Neuronal stem cell (in vitro differentiated cells): ENCODE measurements at regions not wholly inside any gene's neighbourhood (a gene's known extent, or its start where the extent isn't known, plus 50 kb on each side); places are given as distances from the start of the nearest gene placed in this dataset.

Source experiments
- DNase-seq: peaks from one replicate; pipeline ENCODE4 v3.0.0-alpha.2; 2013; ENCODE audit warnings: low spot score
- H2AFZ ChIP-seq: one replicate; pipeline ENCODE4 v1.6.1; 2013; ENCODE audit warnings: mild to moderate bottlenecking, low read length, inconsistent platforms
- H2AK5ac ChIP-seq: 2 replicates; pipeline ENCODE4 v1.6.1; 2013; ENCODE audit warnings: low read depth, mild to moderate bottlenecking, inconsistent platforms, low read length, moderate library complexity, mixed read lengths
- H2BK120ac ChIP-seq: 2 replicates; pipeline ENCODE4 v1.6.1; 2013; ENCODE audit warnings: low read depth, mild to moderate bottlenecking, inconsistent platforms, low read length, moderate library complexity, mixed read lengths
- H2BK12ac ChIP-seq: one replicate; pipeline ENCODE4 v1.6.1; 2013; ENCODE audit warnings: low read length, inconsistent platforms
- H2BK15ac ChIP-seq: 2 replicates; pipeline ENCODE4 v1.6.1; 2013; ENCODE audit warnings: mild to moderate bottlenecking, low read length, inconsistent platforms, mixed read lengths
- H2BK5ac ChIP-seq: one replicate; pipeline ENCODE4 v1.6.1; 2013; ENCODE audit warnings: inconsistent platforms, mild to moderate bottlenecking, low read length, moderate library complexity
- H3K14ac ChIP-seq: one replicate; pipeline ENCODE4 v1.6.1; 2013; ENCODE audit warnings: low read length, inconsistent platforms
- H3K18ac ChIP-seq: 2 replicates; pipeline ENCODE4 v1.6.1; 2013; ENCODE audit warnings: low read length, inconsistent platforms
- H3K23ac ChIP-seq: 2 replicates; pipeline ENCODE4 v1.6.1; 2013; ENCODE audit warnings: low read depth, mild to moderate bottlenecking, mixed read lengths, low read length, inconsistent platforms; ENCODE audit not compliant: poor library complexity
- H3K27ac ChIP-seq: replicated peaks from 3 replicates; pipeline ENCODE4 v1.5.1; 2013; ENCODE audit warnings: low read length, inconsistent platforms
- H3K27me3 ChIP-seq, 3 experiments: 2 replicates each; pipeline ENCODE4 v1.6.1; 2013; ENCODE audit warnings: low read length in 3 of 3, mild to moderate bottlenecking in 2 of 3, inconsistent platforms in 1 of 3, low read depth in 1 of 3, mixed read lengths in 1 of 3, moderate library complexity in 1 of 3; ENCODE audit not compliant: control insufficient read depth in 3 of 3, insufficient read depth in 3 of 3
- H3K36me3 ChIP-seq, 2 donors: replicated peaks in 1 of 2; 2 replicates each; pipeline ENCODE4 v1.6.1; 2013; ENCODE audit warnings: low read length in 2 of 2; ENCODE audit not compliant: control insufficient read depth in 2 of 2, insufficient read depth in 2 of 2
- H3K4ac ChIP-seq: 2 replicates; pipeline ENCODE4 v1.6.1; 2013; ENCODE audit warnings: inconsistent platforms, mild to moderate bottlenecking, low read length, moderate library complexity
- H3K4me1 ChIP-seq, 2 donors: 1 replicate in 1 of 2; 2 replicates in 1 of 2; pipeline ENCODE4 v1.6.1; 2013; ENCODE audit warnings: low read length in 2 of 2, low read depth in 1 of 2; ENCODE audit not compliant: control insufficient read depth in 2 of 2, insufficient read depth in 1 of 2
- H3K4me2 ChIP-seq: one replicate; pipeline ENCODE4 v1.6.1; 2013; ENCODE audit warnings: mild to moderate bottlenecking, low read length, inconsistent platforms; ENCODE audit not compliant: insufficient read depth, poor library complexity, severe bottlenecking
- H3K4me3 ChIP-seq, 2 donors: 2 replicates each; pipeline ENCODE4 v1.5.1; 2013; ENCODE audit warnings: low read length in 2 of 2, mild to moderate bottlenecking in 2 of 2, inconsistent platforms in 1 of 2, moderate library complexity in 1 of 2
- H3K79me1 ChIP-seq: one replicate; pipeline ENCODE4 v1.6.1; 2013; ENCODE audit warnings: low read depth, mild to moderate bottlenecking, inconsistent platforms, low read length, moderate library complexity
- H3K9ac ChIP-seq: one replicate; pipeline ENCODE4 v1.6.1; 2013; ENCODE audit warnings: mild to moderate bottlenecking, low read depth, low read length, inconsistent platforms; ENCODE audit not compliant: poor library complexity
- H3K9me3 ChIP-seq, 2 donors: replicated peaks in 1 of 2; 2 replicates each; pipeline versions ENCODE3 to v1.6.1; 2013; ENCODE audit warnings: low read length in 2 of 2, mild to moderate bottlenecking in 2 of 2, inconsistent platforms in 1 of 2, low read depth in 1 of 2, mixed read lengths in 1 of 2, moderate library complexity in 1 of 2; ENCODE audit not compliant: control insufficient read depth in 2 of 2, insufficient read depth in 1 of 2
- H4K8ac ChIP-seq: one replicate; pipeline ENCODE4 v1.6.1; 2013; ENCODE audit warnings: low read depth, mild to moderate bottlenecking, inconsistent platforms, low read length, moderate library complexity
- H4K91ac ChIP-seq: one replicate; pipeline ENCODE4 v1.6.1; 2013; ENCODE audit warnings: low read length, low read depth, mild to moderate bottlenecking, inconsistent platforms; ENCODE audit not compliant: poor library complexity
- WGBS, 2 donors: extraction: QIAGEN DNeasy Blood & Tissue Kit; methylation state at CpG; one replicate each; pipeline ENCODE4 v1.1.7; 2013; ENCODE audit warnings: missing lambda C conversion rate in 2 of 2, mixed read lengths in 1 of 2; ENCODE audit not compliant: insufficient read length in 2 of 2, insufficient replicate concordance in 1 of 2; ENCODE audit errors: extremely low coverage in 2 of 2; 5-methylcytosine and 5-hydroxymethylcytosine counted together

DNA sequence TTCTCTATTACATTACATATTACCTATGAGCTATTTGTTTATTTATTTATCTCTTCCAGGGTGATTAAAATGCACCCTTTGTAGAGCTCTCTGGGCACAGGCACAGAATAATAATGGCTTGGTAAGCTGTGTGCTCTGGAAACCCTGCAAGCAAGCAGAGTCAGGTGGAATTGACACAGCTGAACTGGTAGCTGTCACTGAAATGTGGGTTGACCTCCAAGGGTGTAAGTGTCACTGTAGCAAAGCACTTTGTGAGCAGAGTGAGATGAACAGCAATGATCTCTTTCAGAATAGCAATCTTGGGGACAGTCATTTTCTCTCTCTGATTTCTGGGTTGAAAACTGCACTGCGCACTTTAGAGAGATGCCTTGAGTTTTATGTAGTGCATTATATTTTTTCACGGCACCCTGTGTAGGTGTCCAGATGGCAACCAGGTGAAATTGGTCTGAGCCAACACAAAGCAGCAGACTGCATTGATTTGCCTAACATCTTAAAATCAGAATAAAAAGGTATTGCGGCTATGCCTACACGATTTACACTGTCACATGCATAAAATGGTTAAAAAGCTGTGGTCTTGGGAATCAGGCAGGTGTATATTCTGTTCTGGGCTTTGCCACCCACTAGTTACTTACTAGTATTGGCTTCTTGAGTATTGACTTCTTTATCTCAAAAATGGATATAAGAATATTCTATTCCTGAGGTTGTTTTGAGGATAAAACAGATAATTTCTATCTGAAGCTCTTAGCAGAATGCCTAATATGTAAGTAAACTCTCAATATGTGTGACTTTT, 450.3 kb downstream of the RAPGEF2 start:
- Histone ChIP-seq H2BK5ac (no peak overlapping the region), H3K9ac (no peak overlapping the region), H4K91ac (no peak overlapping the region), H2AFZ (no peak overlapping the region), H3K27me3 (no peaks in the 10 kb centered on the region), H3K36me3 (no peaks in the 10 kb centered on the region), H3K4ac (no peak overlapping the region), H2AK5ac (no peak overlapping the region), H3K4me3 (no peak overlapping the region), H2BK12ac (no peak overlapping the region), H3K27ac (no peak overlapping the region), H3K4me2 (no peak overlapping the region), H3K9me3 (no peaks in the 10 kb centered on the region), H2BK120ac (no peak overlapping the region), H3K14ac (no peak overlapping the region), H3K79me1 (no peaks in the 10 kb centered on the region), H4K8ac (no peak overlapping the region), H3K4me1 (peaks cover 0 to 2% of the 10 kb centered on the region in 2 donors), H2BK15ac (no peak overlapping the region), H3K23ac (no peak overlapping the region), H3K18ac (no peak overlapping the region)
- DNase-seq: no peak
- WGBS, 2 donors: no CpG with 5 or more reads among the region's 4 CpGs

DNA sequence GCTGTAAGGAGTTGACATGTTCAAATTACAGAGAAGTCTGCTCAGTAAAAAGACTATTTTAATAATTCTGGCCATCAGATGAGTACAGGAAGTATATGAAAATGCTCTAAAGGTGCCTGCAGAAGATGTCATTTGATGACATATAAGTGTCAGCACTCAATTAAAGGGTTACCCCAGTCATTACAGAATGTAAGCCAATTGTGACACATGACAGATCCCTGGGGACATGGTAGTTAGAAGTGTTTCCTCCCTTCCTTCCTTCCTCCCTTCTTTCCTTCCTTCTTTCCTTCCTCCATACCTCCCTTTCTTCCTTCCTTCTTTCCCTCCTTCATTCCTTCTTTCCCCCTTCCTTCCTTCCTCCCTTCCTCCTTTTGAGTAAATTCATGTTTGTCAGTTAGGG, 453.0 kb downstream of the RAPGEF2 start:
- peaks cover 0 to 7% of the 10 kb centered on the region in 2 donors for H3K4me1 ChIP-seq

DNA sequence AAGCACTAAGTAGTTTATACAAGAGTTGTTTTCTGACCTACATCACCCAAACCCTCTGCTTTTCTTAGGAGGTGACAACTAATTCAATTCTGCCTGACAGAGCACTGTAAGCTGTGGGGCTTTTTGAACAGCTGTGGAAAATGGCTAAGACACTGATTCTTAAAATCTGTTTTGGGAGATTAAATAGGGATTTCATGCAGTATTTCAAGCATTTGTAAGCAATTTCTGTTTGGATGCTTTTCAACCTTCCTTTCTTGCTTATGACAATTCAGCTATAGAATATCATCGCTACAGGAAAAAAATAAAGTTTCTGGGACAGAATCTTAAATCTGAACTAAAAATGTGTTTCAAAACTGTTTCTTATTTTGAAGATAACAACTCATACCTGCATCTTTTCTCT, 459.5 kb downstream of the RAPGEF2 start:
- no peak overlapping the region for H3K23ac ChIP-seq
- no peak overlapping the region for H2BK12ac ChIP-seq
- H3K14ac ChIP-seq: no peak overlapping the region
- no peaks in the 10 kb centered on the region for H3K79me1 ChIP-seq
- no peak overlapping the region for H2BK120ac ChIP-seq
- H2BK5ac ChIP-seq: no peak overlapping the region
- DNase-seq: no peak
- no peak overlapping the region for H2BK15ac ChIP-seq
- no peak overlapping the region for H4K8ac ChIP-seq
- no peak overlapping the region for H3K9ac ChIP-seq
- peaks cover 0 to 7% of the 10 kb centered on the region in 2 donors for H3K4me1 ChIP-seq
- no peaks in the 10 kb centered on the region for H3K36me3 ChIP-seq
- no peak overlapping the region for H3K4me3 ChIP-seq
- H3K27ac ChIP-seq: no peak overlapping the region
- peaks cover 0 to 2% of the 10 kb centered on the region in 2 donors for H3K9me3 ChIP-seq
- no peak overlapping the region for H3K18ac ChIP-seq
- H2AK5ac ChIP-seq: no peak overlapping the region
- H3K4me2 ChIP-seq: no peak overlapping the region
- no peak overlapping the region for H4K91ac ChIP-seq
- H3K4ac ChIP-seq: no peak overlapping the region
- no peak overlapping the region for H2AFZ ChIP-seq
- no CpG with 5 or more reads among the region's 1 CpG for WGBS, 2 donors
- H3K27me3 ChIP-seq: no peaks in the 10 kb centered on the region

More for the DNA sequence above, 453.0 kb downstream of the RAPGEF2 start:
- Histone ChIP-seq H3K79me1 (no peaks in the 10 kb centered on the region), H3K9me3 (peaks cover 0 to 2% of the 10 kb centered on the region in 2 donors), H3K23ac (no peak overlapping the region), H3K36me3 (no peaks in the 10 kb centered on the region), H3K27ac (no peak overlapping the region), H2BK120ac (no peak overlapping the region), H2AK5ac (no peak overlapping the region), H3K18ac (no peak overlapping the region), H3K4me2 (no peak overlapping the region), H2AFZ (no peak overlapping the region), H4K91ac (no peak overlapping the region), H2BK15ac (no peak overlapping the region), H3K27me3 (no peaks in the 10 kb centered on the region), H3K9ac (no peak overlapping the region), H3K4ac (no peak overlapping the region), H2BK12ac (no peak overlapping the region), H2BK5ac (no peak overlapping the region), H3K4me3 (no peak overlapping the region), H4K8ac (no peak overlapping the region), H3K14ac (no peak overlapping the region)
- no peak for DNase-seq

DNA sequence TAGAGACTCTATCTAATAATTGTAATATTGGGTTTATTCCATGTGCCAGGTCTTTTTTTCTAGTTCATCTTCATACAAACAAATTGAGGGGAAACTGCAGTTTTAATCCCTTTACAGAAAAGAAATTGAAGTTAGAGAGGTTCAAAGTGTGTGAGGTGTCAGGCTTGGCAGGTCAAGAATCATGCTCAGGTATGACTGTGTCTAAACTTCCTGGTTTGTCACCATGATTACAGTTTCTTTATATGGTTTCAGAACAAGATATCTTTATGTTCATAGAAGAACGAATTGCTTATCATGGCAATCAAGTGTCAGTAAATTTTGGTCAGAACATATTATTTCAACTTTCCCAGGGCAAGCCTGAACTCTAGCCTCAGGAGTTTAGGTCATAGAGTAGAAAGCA, 460.4 kb downstream of the RAPGEF2 start:
- no peak overlapping the region for H4K91ac ChIP-seq
- H3K4ac ChIP-seq: no peak overlapping the region
- H3K9me3 ChIP-seq: peaks cover 0 to 2% of the 10 kb centered on the region in 2 donors
- H3K14ac ChIP-seq: no peak overlapping the region
- no peak overlapping the region for H4K8ac ChIP-seq
- WGBS, 2 donors: no CpG with 5 or more reads among the region's 1 CpG
- H3K18ac ChIP-seq: no peak overlapping the region
- H2AK5ac ChIP-seq: no peak overlapping the region
- H3K4me3 ChIP-seq: no peak overlapping the region
- no peak overlapping the region for H3K23ac ChIP-seq
- H2AFZ ChIP-seq: no peak overlapping the region
- DNase-seq: no peak
- H3K36me3 ChIP-seq: no peaks in the 10 kb centered on the region
- H2BK120ac ChIP-seq: no peak overlapping the region
- H3K4me1 ChIP-seq: peaks cover 0 to 5% of the 10 kb centered on the region in 2 donors
- H3K79me1 ChIP-seq: no peaks in the 10 kb centered on the region
- H2BK5ac ChIP-seq: no peak overlapping the region
- no peak overlapping the region for H3K9ac ChIP-seq
- no peak overlapping the region for H3K27ac ChIP-seq
- no peak overlapping the region for H2BK12ac ChIP-seq
- no peak overlapping the region for H2BK15ac ChIP-seq
- no peaks in the 10 kb centered on the region for H3K27me3 ChIP-seq
- no peak overlapping the region for H3K4me2 ChIP-seq
